Cerebellar cortex (tissue), 1 donor: ENCODE measurements at regions not wholly inside any gene's neighbourhood (a gene's known extent, or its start where the extent isn't known, plus 50 kb on each side); places are given as distances from the start of the nearest gene placed in this dataset.

Experiments used
- DNase-seq: peaks from one replicate; pipeline ENCODE4 v3.0.0-alpha.2; 2015; ENCODE audit warnings: low spot score

DNA sequence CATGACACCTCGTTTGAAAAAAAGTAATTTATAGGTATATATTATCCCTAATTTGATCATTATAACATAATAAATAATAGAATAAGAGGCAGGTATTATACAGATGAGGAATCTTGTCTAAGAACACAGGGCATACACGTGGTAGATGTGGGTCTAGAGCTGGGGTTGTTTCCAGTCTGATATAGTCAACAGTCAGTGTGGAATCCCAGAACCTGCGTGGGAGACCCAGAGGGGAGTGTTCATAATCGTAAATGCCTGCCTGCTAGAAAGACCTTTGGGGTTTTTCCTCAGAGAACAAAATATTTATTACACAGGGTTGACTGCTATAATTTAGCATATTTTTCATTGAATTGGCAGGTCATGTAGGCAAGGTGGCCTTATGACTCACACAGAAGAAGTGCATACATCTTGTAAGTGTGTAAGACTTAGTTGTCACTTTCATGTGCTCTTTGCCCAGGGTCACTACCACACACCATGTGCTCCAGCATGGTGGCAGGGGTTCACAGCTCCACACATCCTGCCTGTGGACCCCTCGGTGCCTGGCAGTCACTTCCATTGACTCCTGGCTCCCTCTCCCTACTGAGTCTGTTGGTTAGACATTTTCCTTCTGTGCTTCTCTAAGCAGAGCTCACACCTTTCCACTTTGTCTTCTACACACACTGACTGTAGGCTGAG lies 94.9 kb upstream of the IKZF1 start:
- no peak for DNase-seq

DNA sequence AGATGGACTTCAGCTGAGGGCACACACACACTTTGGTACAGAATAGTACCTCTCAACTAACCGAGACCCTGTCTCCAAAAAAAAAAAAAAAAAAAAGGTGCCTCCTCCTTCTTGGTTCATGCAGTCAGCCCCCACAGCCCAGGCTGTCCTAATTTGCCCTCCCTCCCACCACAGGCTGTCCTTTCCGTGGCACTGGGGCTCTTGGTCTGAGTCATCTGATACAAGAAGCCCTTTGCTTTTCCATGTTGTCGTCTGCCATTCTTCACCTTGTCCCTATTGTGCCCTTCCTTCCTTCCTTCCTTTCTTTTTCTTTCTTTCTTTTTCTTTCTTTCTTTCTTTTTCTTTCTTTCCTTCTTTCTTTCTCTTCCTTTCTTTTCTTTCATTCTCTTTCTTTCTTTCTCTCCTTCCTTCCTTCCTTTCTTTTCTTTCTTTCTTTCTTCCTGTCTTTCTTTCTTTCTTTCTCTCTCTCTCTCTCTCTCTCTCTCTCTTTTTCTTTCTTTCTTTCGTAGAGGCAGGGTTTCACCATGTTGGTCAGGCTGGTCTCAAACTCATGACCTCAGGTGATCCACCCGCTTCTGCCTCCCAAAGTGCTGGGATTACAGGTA lies 96.0 kb upstream of the IKZF1 start:
- no peak for DNase-seq

DNA sequence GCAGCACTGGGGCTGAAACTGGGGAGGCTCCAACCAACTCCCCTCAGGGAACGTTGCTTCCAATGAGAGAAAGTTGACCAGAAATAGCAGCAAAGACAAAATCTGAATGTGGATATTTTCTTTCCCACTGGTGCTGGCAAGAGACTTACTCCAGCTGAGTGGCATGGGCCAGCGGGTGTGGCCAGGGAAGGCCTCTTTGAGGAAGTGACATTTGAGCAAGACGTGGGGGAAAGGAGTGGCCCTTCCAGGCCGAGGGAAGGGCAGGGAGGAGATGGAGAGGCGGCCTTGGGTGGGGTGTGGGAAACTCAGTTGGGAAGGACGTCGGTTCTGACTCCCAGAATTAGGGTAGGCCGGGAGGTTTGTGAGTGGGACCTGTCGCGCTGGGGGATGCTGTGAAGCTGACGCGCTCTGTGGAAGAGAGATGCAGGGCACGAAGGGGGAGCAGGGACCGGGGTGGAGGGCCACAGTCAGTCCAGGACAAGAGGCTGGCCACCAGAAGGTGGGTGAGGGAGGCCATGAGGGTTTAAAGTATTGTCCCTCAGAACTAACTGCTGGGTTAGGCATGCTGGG lies 96.7 kb upstream of the IKZF1 start:
- no peak for DNase-seq

DNA sequence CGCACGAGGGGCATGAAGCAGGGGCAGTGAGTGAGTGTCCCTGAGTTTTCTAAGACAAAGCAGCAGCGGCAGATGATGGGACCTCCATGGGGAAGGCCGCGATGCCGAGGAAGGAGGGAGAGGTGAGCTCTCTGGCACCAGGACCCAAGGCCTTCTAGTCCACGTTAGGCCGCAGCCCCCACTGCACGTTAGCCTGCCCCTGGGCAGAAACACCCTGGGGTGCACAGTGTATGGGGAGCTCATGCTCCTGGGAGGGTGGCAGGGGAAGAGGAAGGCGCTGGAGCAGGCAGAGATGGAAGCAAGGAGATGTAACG lies 97.3 kb upstream of the IKZF1 start:
- DNase-seq = no peak

DNA sequence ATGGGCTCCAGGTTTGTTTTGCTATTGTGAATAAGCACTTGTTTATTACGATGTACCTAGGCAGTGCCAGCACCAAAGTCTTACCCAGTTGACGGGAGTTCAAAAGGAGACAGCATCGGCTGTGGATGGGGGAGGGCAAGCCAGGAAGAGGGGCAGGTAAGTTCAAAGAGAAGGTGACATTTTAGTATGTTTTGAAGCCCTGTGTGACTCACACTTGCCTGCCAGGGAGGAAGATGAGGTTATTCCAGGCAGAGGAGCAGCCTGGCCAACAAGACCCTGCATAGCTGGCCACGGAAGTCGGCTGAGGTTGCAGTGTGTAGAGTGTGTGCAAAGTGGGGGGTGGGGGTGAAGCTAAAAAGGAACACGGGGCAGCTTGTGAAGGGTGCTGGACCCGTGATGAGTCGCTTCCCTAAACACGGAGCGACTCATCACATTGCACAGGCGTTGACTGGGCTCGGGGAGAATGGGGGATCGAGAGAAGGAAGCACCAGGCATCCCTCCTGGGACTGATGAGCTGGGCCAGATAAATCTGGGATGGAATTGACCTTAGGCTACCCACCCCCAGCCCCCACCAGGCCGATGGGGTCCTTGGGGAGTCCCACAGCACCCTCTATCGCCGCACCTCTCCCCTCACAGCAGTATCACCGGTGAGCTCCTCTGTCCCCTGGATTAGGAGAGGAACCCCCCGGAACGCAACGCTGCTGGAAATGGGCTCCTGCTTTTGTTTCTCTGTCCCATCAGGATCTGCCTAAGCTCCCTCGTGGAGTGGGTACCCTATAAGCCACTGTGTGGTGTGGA lies 97.9 kb upstream of the IKZF1 start:
- no peak for DNase-seq

DNA sequence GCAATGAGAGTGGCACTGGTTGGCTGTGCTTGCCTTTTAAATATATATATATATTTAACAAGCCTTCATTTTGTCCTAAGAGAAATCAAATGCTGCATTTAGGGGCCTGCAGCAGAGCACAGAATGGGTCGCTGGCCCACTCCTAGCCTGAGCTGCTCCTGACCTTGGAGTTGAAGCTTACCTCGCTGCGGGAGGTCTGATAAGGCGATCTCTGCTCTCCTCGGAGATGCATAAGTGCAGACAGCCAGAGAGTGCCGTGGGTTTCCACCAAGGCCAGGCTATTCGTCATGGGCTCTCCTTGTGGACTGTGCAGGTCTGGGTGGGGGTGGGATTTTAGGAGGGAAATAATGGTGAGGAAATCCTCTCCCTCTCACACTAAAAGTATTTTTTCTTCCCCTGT lies 99.5 kb upstream of the IKZF1 start:
- no peak for DNase-seq

DNA sequence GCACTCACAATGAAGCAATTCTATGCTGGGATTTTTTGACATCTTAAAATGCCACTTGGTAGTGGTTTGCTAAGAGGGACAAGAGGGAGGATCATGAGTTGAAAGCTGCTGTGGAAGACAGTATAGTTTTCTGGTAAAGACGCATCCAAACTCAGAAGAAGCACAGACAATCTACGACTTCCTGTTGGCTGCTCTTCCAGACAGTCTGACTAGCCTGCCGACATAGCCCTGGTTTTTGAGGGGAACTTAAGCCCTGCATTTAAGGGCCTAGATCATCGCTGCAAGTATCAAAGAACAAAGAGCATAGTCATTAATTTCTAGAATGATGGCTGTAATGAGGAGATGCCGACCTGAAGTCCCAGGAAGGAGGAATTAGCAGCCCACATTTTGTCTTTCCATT lies 99.9 kb upstream of the IKZF1 start:
- no peak for DNase-seq

DNA sequence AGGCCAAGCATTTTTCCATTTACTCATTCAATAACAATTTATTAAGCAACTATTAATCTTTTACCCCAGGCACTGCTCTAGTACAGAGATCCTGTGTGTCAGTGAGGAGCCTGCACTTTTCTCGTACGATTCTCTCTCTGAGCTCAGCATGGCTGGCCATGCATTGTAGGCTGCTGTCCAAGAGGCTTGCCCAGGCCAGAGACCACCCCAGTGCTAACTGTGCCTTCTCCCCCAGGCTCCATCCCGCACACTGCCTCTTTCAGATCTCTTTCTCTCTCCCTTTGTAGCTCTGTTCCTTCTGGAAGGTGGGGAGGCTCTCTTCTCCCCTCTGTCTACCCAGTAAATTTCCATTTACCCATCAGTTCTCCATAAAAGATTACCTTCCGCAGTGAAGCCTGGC lies 101.0 kb upstream of the IKZF1 start:
- no peak for DNase-seq

DNA sequence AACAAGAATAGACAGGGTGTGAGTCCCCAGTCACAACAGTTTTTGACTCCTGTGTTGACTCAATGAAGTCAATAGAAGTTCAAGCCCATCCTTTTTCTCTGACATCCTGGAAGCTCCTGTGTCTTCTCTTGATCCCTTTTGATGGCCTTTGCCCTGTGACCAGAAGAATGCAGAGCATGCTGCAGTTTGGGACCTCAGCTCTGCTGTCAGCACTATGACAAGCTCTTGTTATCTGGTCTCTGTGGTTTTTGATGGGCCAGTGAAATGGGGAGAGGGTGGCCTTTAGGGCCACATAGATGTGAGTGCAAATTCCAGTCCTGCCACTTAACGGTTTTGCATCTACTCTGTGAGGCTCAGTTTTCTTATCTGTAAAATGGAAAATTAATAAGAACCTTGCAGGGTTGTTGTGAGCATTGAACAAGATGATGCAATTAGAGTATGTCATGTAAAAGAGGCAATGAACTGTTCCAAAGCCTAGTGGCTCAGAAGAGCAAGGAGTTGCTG lies 102.4 kb upstream of the IKZF1 start:
- DNase-seq = no peak

DNA sequence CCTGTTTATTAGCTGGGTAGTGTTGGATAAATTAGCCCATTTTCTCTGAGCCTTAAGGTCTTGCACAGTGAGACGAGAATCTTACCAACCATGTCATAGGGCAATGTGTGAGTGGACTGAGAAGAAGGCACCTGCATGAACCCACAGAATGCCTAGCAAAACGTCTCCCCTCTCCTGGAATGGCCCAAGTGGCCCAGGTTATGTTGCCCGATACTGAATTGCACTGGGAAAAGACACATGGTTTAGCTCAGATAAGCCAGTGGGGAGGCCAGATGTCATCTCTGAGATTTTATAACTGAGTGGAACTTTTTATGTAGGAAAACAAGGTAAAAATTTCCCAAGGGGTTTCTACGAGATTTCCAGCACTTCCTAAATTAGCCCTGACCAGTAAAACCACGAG lies 104.7 kb upstream of the IKZF1 start:
- DNase-seq = no peak

DNA sequence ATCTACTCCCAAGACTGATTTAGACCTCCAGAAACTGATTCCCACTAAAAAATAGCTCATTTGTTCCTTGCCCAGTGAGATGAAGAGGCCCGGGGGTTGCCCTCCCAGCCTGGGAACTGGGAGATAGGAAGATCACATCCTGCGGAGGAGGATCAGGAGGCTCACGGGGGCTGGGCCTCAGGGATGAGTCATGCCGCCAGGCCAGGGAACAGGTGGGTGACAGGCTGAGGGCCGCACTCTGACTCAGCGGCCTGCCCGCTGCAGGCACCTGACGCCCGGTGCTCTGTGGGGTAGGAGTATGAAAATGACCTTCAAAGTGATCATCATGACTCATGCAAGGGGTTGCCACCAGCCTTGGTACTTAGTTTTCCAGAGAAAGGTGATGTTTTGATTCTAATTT lies 104.5 kb upstream of the ZPBP start:
- no peak for DNase-seq

DNA sequence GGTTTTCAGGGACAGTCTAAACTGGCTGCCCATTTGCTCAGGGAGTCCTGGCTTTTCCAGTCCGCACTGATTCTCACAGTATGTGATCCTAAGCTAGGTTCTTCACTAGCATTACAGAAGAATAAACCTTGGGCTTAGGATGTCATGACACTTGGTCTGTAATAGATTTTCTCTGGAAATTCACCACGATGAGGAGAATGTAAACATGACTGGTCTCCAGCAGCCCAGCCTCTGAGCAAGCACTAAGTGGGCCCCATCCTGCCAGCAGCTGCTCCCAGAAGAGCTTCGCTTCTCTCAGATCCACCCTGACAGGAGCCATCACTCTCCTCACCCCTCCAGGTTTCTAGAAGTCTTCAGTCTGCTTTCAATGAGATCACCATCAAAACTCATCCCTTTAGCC lies 103.7 kb upstream of the ZPBP start:
- no peak for DNase-seq

DNA sequence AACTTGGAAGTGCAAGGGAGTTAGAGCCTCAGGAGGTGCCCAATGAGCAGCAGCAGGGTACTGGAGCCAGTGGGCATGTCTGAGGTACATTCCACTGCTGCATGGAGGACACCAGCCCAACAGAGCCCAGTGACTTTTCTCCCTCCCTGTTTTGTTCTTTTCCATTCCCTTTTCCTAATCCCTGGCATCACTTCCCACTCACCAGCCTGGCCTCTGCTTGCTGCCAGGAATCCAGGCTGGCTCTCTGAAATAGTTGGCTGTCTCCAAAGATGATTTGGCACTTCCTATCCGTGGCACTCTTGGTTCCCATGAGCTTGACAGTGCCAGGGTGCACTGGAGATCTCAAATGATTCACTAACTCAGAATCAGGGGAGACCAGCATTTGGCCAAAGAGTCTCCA lies 97.7 kb upstream of the ZPBP start:
- peak; percentile 90 for DNase-seq

DNA sequence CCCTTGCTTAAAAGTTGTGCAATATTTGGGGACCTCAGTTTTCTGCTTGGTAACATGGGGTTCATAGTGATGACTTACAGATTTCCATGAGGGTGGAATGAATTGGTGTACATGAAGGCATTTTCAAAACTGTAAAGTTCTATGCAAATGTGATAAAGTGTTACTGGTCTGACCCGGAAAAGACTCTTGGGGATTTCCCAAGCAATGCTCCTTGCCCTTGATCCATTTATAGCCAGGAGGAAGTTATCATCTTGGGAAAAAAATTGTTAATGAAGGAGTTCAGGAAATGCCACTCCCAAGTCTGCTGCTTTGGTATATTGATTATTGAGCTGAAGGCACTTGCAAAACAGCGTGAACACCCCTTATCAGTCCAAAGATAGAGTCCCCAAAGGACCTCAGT lies 96.3 kb upstream of the ZPBP start:
- DNase-seq = no peak

DNA sequence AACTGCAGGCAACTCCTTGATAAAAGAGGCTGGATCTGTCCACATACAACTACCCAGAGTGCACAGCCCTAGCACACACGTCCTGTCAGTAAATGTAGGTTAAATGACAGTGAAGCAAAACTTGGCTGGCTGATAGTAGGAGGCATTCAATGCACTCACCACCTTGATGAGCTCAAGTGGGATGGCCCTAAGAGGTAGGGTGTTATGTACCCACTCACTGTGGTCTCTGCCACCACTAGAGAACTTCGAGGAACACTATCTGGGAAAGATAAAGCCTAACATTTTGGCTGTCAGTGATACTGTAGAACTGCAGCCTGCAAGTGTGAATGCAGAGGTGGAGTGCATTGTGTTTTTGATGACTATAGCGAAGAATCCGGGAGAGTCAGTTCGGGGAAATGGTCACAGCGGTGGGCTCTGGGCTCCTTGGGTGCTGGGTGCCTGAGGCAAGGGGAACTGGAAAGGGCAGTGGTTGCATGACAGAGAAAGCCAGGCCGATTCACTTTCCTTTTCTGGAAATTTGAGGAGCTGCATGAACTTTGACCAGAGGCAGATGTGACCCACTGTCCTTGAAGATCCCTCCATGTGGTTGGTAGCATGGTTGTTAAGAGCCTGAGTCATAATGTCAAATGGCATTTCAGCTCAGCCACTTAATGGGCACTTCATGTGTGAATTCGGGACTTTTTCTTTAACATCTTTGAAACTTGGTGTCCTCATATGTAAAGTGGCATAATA lies 93.1 kb upstream of the ZPBP start:
- DNase-seq = no peak

DNA sequence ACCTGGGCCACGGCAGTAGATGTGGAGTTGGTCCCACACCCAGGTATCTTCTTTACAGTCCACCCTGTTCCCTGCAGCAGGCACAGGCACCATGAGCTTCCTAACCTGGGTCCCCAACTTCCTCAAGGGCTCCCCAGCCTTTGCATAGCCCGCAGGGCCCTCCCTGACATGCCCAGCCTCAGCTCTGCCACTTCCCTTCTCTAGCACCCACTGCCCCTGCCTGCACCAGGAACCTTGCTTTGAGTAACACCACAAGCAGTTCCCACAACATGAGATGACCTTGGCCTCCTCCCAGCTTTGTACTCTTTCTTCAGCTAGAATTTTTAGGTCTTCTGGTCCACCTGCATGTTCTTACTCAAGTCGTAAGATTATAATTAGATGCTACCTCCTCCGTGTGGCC lies 92.2 kb upstream of the ZPBP start:
- DNase-seq = no peak

DNA sequence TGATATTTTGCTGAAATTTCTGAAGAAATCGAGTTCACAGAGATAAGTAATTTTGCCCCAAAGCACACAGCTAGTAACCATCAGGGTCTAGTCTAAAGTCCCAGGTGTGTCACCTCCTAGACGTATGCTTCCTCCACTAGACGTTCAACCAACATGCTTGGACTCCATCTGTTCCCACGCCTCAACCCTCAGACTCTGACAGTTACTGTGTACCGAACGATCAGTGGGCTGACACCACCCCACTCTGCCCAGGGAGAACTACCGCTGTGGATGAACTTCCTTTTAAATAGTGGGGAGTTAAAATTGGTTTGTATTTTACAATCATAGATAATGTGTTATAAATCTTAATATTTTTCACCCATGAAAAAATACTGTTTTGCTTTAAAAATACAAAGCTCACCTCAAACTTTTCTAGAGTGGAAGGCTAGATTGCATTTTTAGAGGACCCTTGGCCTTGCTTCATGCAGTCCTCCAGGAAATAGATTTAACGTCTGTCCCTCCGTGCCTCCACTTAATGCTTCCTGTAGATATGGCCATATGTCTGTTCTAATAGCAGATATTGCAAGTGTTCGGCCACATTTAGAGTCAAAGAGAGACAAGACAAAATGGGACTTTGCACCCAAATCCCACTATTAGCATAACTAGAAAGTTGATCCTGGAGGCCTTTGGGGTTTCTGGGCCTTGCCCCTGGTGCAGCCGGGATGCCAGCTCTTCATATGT lies 91.4 kb upstream of the ZPBP start:
- DNase-seq = no peak

DNA sequence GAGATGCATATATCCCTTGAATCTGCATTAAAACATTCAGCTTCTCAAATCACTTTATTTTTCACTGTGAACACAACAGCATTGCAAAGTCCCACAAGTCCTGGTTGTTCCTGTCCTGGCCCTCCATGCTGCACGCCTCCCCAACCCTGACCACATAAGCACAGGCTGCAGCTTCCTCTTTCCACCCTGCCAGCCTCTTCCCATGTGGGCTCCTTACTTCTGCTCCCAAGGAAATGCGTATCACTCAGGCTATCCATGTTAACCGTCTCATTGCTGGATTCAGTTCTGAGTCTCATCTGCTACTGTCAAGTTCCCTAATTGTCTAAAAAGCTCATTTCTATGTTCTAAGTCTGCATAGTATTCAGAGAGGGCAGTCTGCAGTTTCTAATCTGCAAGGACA lies 89.7 kb upstream of the ZPBP start:
- DNase-seq = no peak

DNA sequence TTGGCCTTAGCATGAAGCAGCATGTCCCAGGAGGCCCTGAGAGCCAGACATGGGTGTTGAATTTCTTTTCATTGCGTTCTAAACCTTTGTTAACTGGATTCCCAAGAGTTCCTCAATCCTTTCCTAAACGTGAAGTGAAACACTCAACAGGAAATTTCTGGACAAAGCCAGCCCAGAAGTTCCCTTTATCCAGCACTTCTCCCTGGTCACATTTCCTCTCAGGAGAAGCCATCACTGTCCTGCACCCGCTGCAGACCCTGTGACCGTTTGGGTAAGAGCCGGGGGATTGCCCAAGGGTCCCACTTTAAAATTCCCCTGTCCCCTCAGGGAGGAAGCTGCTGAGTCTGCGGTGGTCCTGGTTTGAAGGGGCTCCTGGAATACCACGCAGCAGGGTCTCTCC lies 88.0 kb upstream of the ZPBP start:
- no peak for DNase-seq

DNA sequence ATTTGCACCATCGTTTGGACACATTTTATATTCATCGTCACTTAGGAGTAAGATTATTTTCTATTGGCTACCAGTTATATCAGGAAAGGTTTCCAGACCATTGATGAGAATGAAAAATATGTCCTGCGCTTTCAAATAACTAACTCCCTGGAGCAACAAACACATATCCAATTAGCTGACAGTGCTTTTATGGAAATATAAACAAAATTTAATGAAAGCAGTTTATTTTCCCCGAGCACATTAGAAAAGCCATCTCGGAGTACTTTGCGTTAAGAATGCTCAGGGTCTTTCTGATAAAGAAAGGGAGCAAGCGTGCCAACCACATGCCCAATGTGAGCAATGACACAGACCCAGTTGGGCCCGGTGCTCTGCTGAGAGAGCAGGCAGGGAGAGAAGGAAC lies 85.1 kb upstream of the ZPBP start:
- DNase-seq = no peak

DNA sequence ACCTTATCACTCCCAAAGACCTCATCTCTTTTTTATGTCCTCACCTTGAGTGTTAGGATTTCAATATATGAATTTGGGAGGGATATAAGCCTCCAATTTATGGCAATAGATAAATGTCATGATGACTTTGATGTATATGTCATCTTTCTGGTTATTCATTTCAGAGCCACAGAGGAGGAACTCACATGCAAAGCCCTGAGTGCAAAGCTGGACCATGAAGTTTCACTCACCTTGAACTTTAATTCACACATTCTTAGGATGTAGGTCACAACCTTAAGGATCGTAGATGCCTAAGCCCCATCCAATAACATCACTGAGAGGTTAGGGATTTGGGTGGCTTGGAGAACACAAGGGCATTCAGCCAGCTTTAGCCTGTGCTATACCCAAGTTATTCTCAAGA lies 81.9 kb upstream of the ZPBP start:
- DNase-seq = no peak
